Choroid plexus epithelial cell (primary cell): ENCODE measurements at regions not wholly inside any gene's neighbourhood (a gene's known extent, or its start where the extent isn't known, plus 50 kb on each side); places are given as distances from the start of the nearest gene placed in this dataset.

ENCODE experiments used
- DNase-seq: peaks from one replicate; pipeline ENCODE4 v3.0.0-alpha.2; 2010; ENCODE audit warnings: low read depth
- H3K4me3 ChIP-seq: 2 replicates; pipeline ENCODE4 v1.5.1; 2011; ENCODE audit warnings: low read depth, mild to moderate bottlenecking, control low read depth, low read length, moderate library complexity
- TF ChIP-seq, protein P1 (sequence below): conservative IDR thresholded peaks from 2 replicates; pipeline ENCODE4 v1.5.1; 2011; ENCODE audit warnings: low read depth, mild to moderate bottlenecking, control low read depth, inconsistent platforms, low read length, moderate library complexity

- TF ChIP-seq, protein P1, sequence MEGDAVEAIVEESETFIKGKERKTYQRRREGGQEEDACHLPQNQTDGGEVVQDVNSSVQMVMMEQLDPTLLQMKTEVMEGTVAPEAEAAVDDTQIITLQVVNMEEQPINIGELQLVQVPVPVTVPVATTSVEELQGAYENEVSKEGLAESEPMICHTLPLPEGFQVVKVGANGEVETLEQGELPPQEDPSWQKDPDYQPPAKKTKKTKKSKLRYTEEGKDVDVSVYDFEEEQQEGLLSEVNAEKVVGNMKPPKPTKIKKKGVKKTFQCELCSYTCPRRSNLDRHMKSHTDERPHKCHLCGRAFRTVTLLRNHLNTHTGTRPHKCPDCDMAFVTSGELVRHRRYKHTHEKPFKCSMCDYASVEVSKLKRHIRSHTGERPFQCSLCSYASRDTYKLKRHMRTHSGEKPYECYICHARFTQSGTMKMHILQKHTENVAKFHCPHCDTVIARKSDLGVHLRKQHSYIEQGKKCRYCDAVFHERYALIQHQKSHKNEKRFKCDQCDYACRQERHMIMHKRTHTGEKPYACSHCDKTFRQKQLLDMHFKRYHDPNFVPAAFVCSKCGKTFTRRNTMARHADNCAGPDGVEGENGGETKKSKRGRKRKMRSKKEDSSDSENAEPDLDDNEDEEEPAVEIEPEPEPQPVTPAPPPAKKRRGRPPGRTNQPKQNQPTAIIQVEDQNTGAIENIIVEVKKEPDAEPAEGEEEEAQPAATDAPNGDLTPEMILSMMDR: no peak
- no peak for DNase-seq
- H3K4me3 ChIP-seq: no peak overlapping the region
Measured at GRCh38 chr10:94218493-94219183, 144.1 kb downstream of the NOC3L start.

DNA sequence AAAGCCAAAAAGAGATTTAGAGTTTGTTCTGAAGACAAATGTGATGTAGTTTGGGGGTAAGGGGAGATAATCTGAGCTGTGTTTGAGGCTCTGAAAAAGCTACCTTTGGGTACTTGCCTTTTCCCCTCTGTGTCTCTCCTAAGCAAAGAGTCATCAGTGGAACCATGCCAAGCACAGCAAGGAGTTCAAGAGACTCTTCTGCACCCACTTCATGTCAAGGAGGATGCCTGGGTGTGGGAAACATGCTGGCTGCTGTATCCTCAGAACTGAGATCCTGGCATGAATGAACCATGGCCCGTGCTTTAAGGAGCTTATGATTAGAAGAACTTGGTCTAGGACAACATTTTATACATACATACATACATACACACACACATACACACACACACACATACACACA, 142.9 kb downstream of the NOC3L start:
- TF ChIP-seq, protein P1: no peak
- no peak overlapping the region for H3K4me3 ChIP-seq
- DNase-seq: peak; percentile 47

GRCh38 chr10:94220717-94221116, 142.0 kb downstream of the NOC3L start:
- no peak overlapping the region for H3K4me3 ChIP-seq
- DNase-seq: no peak
- TF ChIP-seq, protein P1: no peak

DNA sequence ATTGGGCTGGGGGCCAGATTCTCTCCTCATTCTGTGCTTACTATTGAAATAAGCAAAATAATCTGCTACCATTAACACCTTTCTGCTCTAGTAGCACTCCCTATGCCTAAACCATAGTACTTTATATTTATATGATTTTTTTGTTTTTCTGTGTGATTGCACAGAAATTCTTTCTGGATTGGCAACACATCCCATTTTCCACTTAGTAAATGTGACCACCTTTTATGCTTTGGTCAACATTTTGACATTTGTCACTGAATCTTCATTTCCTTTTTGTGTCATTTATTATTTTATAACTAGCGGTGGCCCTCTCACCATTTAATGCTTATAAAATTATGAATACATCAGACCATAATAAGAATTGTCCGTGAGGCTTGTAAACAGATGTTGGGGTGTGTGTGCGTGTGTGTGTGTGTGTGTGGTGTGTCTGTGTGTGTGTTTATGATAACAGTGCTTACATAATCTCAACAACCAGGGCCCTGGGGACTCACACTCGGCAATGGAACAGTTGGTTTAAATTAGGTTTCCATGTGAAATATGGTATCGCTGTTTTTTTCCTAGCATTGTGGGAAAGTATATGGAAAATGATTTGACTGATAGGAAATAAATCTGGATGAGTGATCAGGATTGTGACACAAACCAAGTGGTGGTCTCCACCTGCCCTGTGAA, 138.9 kb downstream of the NOC3L start:
- no peak overlapping the region for H3K4me3 ChIP-seq
- TF ChIP-seq, protein P1: no peak
- DNase-seq: peak; percentile 19

DNA sequence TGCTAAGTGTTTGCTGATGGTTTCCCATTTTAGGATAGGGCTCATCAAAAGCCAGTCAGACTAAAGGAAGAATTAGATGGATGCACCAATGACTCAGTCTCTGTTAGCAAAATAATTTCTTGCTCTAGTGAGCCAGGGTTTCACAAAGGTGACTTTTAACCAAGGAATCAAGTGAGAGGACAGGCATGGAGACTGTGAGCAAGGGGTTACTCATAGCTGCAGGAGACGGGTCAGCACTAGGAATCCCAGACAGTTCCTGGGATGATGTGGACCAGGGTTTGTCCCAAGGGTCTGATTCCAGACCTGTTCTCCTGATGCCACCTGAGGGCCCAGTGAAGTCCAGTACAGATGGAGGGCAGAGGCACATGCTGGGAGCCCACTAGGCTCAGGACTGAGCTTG, 138.1 kb downstream of the NOC3L start:
- TF ChIP-seq, protein P1: no peak
- H3K4me3 ChIP-seq: no peak overlapping the region
- no peak for DNase-seq

- TF ChIP-seq, protein P1: peak; percentile 48
- DNase-seq: peak; percentile 30
- H3K4me3 ChIP-seq: no peak overlapping the region
Measured at GRCh38 chr10:94225589-94225988, 137.2 kb downstream of the NOC3L start.
